SHP77 (cell line): ENCODE measurements at regions not wholly inside any gene's neighbourhood (a gene's known extent, or its start where the extent isn't known, plus 50 kb on each side); places are given as distances from the start of the nearest gene placed in this dataset.
"Not testable (repeated sequence)": the region's sequence is repeated elsewhere in the genome, so short reads cannot be mapped to it uniquely, and the experiment has no call there.

ENCODE experiments used
- DNase-seq, 2 experiments: peaks; one replicate each; lab custom pipeline; 2025; lab: John Stamatoyannopoulos, UW

DNA sequence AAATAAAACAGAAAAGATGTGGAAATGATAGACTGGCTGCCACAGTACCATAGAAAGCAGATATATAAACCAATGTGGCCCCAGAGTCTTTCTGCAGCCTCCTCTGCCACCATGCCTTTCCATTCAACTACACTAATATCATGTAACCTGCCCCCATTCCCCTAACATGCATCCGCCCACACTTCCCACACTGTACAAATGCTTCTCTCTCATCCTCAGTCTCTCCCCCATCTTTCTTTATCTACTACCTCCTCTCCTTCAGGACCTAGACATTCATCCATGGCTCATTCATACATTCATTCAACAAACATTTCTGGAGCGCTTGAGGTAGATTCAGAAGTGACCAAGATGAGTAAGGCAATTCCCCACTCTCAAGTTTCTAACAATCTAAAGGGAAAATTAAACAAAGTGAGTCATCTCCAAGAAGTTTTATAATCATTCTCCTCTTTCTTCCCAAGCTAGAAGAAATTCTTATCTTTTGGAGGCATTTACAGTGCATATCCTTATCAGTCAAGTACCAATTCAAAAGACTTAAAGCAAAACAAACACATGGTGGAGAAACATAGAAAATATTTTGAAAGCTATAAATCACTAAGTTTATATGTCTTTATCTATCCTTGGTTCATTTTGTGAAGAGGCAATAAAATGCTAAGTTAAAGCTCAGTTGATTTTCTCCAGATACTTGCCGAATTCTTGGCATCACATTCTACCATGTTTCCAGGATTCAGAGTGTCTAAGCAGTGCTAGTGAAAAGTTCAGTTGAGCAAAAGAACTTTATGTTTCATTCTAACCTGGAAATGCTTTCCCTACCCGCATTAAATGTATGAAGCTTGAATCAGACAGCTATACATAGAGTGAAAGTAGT lies 70.5 kb upstream of the FRMD6 start:
- no peak for DNase-seq

DNA sequence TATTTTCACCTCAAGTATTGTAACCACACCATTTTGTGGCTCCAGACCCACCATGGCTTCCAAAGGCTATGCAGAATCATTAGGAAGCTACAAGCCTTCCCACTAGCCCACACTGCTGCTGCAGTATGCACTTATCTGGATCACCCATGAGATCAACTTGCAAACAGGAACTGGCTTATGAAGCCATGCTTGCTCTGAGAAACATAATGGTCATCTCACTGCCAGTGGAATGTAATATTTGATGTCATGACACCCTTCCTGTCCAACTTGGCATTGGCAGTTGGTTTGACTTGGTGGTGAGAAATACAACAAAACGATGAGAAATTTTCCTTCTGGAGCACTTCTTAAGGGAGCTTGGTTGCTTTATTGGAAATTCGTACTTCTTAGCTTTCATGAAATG lies 69.3 kb upstream of the FRMD6 start:
- DNase-seq = no peak

DNA sequence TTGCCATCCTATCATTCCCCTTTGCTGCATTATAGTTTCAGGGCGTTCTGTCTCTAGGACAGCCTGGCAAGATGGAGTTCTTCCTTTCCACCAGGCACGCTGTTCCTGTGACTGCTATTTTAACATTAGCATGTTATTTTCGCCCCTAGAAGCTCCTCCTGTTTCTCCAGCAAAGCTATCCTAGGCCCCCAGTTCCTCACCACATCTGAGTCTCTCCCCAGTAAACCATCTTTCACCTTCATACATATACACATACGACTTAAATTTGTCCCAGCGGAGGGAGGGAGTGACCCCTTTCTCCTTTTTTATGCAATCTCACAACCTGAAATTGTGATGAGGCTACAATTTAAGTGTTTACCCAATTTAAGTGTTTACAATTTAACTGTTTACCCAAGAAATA lies 66.7 kb upstream of the FRMD6 start:
- no peak for DNase-seq

DNA sequence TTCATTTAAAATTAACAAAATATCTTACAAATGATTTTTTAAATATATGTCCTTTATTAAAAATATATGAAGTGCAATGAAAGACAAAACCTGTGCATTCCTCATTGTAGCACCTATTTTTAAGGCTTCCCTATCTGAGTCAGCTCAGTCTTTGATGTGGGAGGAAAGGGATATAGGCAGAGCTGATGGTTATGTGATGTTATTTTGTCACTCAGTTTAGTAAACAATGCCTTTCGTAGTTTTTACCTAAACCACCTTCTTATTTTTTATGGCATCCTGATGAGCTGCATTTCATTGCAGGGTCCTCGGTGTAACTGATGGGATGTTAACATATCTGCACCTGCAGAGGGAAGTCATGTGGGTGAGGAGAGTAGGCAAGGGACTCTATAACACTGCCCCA lies 58.9 kb upstream of the FRMD6 start:
- no peak for DNase-seq

DNA sequence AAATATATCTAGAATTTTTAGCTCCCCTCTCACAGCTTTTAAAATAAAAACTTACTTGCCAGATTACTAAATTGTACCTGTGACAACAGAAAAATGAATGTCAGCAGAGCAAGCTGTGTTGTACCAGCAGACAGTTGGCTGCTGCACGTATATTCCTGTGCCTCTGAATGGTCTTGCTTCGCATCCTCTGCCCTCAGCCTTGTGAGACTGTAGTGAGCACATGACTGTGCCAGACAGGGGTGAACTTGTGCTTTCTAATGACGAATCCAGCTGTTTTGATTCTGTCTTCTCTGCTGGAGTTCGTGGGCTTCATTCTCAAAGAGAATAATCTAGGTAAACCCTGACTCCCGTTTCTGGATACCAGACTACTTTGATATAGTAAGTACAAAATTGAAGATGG lies 58.3 kb upstream of the FRMD6 start:
- no peak for DNase-seq

DNA sequence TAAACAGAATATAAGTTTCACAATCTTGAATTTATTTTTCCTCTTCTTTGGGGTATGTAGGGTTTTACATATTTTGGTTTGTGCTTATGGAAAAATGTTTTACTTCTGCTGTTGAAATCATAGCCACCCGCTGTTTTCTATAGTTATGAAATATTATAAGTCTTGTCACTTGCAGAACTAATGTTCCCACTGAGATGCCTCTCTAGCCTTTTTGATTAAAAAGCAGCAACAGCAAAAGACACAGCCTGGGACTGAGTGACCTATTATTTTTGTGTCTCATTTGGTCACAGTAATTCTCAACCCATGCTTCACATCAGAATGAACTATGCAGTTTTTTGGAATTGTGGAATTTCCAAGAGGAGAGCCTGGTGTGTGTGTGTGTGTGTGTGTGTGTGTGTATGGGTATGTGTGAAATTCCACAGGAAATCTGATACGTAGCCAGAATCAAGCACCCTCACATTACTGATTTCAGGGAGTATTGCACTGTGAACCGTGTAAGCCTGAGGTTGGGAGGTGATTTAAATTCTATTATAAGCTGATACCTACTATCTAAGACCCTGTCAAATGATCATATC lies 55.7 kb upstream of the FRMD6 start:
- DNase-seq = no peak

DNA sequence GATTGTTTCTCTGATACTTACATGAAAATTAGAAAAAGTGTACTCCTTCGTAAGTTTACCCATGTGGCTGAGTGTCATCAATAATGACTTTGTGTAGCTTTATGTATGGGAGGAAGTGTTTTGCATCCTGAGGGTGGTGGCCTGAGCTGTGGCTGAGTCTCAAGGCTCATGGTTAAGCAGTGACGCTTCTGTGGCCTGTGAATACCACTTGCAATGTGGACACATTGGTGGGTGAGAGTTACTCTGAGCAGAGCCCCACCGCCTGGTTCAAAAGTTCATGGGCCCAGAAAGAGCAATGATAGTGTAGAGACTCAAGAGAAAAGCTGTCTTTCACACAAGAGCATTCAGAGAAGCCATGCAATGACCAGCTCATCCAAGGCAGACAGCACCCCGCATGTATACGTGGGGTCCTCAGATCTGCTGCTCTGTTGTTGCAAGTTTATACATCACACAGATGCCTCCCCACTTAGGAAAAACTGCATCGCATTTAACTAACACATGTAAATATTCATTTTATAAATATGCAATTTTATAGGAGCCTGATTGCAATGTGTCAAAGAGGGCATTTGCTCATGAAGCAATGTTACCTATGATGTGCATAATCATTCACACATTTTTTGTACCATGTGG lies 55.1 kb upstream of the FRMD6 start:
- no peak for DNase-seq

DNA sequence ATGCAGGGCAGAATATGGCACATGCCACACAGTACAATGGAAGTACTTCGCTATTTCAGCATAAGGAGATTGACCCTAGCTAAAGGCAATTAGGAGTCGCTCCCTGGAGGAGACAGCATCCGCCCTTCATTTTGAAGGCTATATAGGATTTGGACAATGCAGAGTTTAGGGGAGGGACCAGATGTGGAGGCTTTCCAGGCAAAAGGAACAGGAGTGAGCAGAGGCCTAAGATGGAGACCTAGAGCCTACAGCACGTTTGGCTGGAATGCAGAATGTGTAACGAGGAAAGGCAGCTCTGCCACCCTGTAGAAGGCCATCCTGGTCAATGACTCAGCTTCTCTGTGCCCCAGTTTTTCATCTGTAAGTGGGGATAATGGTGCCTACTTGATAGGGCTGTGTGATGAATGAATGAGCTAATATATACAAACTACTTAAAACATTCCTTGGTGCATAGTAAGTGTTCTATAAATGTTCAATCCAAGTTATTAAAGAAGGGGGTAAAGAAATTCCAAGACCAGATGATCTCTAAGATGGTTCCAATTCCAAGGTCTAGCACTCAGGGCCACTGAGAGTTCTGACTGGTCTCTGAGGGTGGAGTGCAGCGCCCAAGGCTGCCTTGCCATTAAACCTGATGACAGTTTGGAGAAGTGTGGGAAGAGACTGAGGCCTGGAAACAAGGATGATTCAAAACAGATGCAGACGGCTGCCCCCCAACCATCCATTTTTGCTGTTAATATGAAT lies 54.3 kb upstream of the FRMD6 start:
- no peak for DNase-seq

DNA sequence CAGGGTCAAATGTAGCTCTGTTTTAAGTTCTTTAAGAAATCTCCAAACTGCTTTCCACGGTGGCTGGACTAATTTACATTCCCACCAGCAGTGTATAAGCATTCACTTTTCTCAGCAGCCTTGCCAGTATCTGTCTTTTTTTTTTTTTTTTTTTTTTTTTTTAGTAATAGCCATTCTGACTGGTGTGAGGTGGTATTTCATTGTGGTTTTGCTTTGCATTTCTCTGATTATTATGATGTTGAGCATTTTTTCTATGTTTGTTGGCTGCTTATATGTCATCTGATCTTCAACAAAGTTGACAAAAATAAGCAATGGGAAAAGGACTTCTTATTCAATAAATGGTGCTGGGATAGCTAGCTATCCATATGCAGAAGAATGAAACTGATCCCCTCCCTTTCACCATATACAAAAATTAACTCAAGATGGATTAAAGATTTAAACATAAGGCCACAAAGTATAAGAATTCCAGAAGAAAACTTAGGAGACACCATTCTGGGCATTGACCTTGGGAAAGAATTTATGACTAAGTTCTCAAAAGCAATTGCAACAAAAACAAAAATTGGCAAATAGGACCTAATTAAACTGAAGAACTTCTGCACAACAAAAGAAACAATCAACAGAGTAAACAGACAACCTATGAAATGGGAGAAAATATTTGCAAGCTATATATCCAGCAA lies 52.6 kb upstream of the FRMD6 start:
- DNase-seq = not testable (repeated sequence)

DNA sequence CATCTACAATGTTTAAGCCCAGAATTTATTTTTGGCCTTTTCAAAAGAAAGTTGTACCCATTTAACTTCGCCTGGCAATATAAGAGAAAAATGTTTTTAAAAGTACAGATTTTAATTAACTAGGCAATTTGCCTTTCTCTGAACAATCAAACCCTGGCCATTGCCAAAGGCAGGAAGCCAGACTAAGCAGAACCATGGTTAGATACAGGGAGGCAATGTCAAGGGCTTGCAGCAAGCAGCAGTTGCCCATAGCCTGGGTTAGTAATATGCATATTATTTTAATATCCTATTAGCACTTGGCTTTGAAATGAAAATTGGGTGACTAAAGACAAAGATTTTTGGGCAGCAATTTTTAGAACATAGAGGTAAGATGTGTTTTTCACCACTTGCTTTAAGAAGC lies 51.1 kb upstream of the FRMD6 start:
- DNase-seq = no peak
